Colonic mucosa (tissue), 4 donors: ENCODE measurements at regions not wholly inside any gene's neighbourhood (a gene's known extent, or its start where the extent isn't known, plus 50 kb on each side); places are given as distances from the start of the nearest gene placed in this dataset.
A peak's percentile ranks its signal among the peaks of the same experiment; 100 is the strongest.

Source experiments
- DNase-seq: peaks from one replicate; pipeline ENCODE4 v3.0.0-alpha.2; 2020
- H3K27ac ChIP-seq: fragments of 200-600 bp; one replicate; pipeline ENCODE4 v1.8.0; 2021
- H3K27me3 ChIP-seq: fragments of 200-600 bp; one replicate; pipeline ENCODE4 v1.8.0; 2021
- H3K36me3 ChIP-seq: fragments of 200-600 bp; one replicate; pipeline ENCODE4 v1.8.0; 2021
- H3K4me1 ChIP-seq: fragments of 200-600 bp; one replicate; pipeline ENCODE4 v1.8.0; 2021; ENCODE audit warnings: mild to moderate bottlenecking
- H3K4me3 ChIP-seq: fragments of 200-600 bp; one replicate; pipeline ENCODE4 v1.8.0; 2021
- H3K9ac ChIP-seq, 2 donors: one replicate each; pipeline ENCODE4 v1.7.0; 2013; ENCODE audit warnings: control low read depth in 2 of 2, low read depth in 2 of 2, low read length in 2 of 2
- H3K9me3 ChIP-seq: fragments of 200-600 bp; one replicate; pipeline ENCODE4 v1.8.0; 2021
- intact Hi-C: fragments of 100-400 bp; cut with DNase I; formaldehyde crosslinking; loops from one replicate; pipeline ENCODE4 v1.14.1; 2022
- TF ChIP-seq, protein P1 (sequence below): fragments of 200-600 bp; IDR thresholded peaks from one replicate; pipeline ENCODE4 v1.8.0; 2022; ENCODE audit warnings: antibody characterized with exemption, mild to moderate bottlenecking
- donor health status: healthy.
- donor health status: DM: no; HTN: no; CAD: no.
- donor health status: DM: no; HTN: no; CAD: no.

DNA sequence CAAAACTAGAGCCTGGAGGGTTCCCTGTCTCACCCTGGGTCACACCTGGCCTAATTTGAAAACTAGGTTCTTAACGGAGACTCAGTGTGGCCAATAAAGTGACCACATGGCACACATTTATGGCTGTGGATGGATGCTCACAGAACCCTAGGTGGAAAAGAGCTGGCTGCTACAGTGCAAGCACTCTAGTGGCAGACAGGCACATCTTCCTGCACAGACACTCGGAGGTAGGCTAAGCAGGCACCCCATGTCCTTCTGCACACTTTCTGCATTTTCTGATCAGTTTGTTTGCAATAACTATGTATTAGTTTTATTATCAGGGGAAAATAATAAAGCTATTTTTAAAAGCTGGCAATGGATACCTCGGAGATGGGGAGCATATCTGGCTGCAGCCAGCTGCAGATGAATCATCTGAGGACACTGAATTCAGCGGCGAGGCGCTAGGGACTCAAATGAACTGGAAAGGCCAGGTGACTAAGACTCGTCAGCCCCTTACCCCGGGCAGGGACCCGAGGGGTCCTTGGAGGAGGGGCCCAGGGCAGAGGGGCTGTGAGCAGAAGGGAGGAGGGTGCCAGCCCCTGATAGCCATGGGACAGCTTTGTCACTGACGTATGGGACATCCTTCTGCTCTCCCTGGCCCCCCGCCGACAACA is 96.2 kb downstream of the OLFM1 start:
- no peak for DNase-seq
- Histone ChIP-seq H3K4me1 (no peaks in the 10 kb centered on the region), H3K9me3 (no peaks in the 10 kb centered on the region), H3K36me3 (no peaks in the 10 kb centered on the region), H3K9ac (no peak overlapping the region), H3K4me3 (no peak overlapping the region), H3K27ac (no peak overlapping the region), H3K27me3 (no peaks in the 10 kb centered on the region)
- intact Hi-C loops, result no loop called here
- TF ChIP-seq, protein P1, sequence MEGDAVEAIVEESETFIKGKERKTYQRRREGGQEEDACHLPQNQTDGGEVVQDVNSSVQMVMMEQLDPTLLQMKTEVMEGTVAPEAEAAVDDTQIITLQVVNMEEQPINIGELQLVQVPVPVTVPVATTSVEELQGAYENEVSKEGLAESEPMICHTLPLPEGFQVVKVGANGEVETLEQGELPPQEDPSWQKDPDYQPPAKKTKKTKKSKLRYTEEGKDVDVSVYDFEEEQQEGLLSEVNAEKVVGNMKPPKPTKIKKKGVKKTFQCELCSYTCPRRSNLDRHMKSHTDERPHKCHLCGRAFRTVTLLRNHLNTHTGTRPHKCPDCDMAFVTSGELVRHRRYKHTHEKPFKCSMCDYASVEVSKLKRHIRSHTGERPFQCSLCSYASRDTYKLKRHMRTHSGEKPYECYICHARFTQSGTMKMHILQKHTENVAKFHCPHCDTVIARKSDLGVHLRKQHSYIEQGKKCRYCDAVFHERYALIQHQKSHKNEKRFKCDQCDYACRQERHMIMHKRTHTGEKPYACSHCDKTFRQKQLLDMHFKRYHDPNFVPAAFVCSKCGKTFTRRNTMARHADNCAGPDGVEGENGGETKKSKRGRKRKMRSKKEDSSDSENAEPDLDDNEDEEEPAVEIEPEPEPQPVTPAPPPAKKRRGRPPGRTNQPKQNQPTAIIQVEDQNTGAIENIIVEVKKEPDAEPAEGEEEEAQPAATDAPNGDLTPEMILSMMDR, result no peak

DNA sequence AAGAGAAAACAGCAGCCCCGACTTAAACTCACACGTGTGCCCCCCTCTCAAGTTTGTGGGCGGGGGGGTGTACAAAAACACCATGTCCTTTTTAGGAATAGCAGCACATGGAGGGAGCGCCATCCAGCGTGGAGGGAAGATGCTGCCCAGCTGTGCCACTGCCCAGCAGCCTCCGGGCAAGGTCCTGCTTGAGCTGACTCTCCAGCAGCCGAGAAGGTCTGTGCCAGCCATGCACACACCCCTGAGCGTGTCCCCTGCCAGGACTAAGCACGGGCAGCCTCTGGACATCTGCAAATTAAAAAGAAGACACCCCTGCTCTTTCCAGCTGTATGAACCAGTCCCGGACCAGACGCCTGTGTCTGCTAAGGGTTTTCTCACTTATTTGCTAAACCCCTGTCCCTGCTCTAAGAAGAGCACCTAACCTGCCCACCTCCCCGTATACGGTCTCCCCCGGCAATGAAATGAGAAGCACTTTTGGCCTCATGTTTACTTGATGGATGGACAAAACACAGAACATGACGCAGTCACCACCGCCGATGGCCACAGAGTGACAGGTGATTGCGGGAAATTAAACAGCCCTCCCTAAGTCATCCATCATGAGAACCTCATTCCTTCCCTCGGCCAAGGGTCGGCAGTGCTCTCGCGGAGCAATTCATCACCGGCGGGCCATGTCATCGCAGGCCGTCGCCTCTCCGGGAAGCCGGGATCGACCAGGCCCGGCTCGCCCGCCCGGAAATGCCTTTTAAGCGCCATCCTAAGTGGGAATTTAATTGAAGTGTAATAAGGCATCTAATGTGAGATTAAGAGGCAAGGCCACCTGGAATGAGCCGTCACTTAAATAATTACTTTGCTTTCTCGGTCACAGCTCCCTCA is 96.9 kb downstream of the OLFM1 start:
- intact Hi-C loops, result no loop called here
- H3K27ac ChIP-seq, result no peak overlapping the region
- no peak overlapping the region for H3K9ac ChIP-seq
- no peaks in the 10 kb centered on the region for H3K27me3 ChIP-seq
- H3K36me3 ChIP-seq, result no peaks in the 10 kb centered on the region
- no peaks in the 10 kb centered on the region for H3K9me3 ChIP-seq
- no peaks in the 10 kb centered on the region for H3K4me1 ChIP-seq
- no peak overlapping the region for H3K4me3 ChIP-seq
- no peak for DNase-seq
- TF ChIP-seq, protein P1, result no peak

DNA sequence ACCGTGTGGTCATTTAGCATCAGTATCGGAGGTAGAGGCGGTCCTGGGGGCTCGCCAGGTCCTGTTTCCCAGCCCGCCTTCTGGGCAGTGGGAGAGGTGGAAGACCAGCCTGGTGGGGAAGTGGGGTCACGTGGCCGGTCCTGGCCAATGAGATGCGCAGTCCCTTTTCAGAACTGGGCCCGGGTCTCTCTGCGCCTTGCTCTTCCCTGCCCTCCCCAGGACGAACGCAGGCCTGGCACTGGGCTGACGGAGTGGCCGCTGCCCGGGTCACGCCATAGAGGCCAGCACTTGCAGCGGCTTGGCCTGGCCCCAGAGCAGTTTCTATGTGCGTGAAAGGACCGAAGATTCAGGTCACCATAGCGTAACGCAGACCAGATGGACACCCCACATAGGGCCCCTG is 97.6 kb downstream of the OLFM1 start:
- no peaks in the 10 kb centered on the region for H3K9me3 ChIP-seq
- no peak for DNase-seq
- no peaks in the 10 kb centered on the region for H3K4me1 ChIP-seq
- H3K27me3 ChIP-seq, result no peaks in the 10 kb centered on the region
- no peak overlapping the region for H3K4me3 ChIP-seq
- TF ChIP-seq, protein P1, result no peak
- H3K9ac ChIP-seq, result no peak overlapping the region
- no peak overlapping the region for H3K27ac ChIP-seq
- intact Hi-C loops, result no loop called here
- H3K36me3 ChIP-seq, result no peaks in the 10 kb centered on the region

DNA sequence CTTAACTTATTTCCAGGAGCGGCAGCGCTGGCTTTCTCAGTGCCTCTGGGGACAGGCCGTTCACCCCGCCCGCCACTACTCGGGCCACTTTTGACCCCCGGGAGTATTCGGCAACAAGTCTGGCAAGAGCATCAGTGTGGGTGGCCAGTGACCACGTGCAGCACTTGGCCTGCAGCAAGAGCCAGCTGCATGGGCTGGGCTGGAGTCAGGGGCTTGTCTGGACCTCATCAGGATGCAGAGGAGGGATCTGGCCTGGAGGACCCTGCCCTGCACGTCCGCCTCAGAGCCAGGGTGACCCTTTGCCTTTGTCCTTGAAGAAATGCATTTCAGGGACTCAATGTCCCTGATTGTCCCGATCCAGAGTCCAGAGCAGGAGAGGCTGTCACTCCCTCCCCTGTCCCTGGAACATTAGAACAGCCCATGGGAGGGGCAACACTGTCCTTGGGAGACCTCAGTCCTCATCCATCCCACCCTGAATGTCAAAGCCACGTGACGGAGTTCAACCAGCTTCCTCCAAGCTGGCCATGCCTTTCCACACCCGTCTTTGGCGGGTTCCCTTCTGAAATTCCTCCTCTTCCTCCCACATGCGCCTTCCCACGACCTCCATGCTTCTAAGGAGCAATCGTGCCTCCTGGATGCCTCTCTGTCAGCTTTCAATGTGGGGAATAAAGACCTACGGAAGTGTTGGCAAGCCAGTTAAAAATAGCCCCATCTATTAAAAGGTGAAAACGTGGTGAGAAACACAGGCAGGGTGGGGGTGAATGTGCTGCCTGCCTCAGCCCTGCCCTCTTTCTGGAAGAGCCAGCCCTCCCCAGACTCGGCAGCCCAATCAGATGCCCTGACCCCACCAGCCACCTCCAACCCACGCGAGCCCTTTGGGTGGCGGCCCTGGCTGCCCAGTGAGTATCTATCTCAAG is 99.0 kb downstream of the OLFM1 start:
- peak; percentile 21 for DNase-seq
- intact Hi-C loops, result no loop called here
- TF ChIP-seq, protein P1, result no peak

DNA sequence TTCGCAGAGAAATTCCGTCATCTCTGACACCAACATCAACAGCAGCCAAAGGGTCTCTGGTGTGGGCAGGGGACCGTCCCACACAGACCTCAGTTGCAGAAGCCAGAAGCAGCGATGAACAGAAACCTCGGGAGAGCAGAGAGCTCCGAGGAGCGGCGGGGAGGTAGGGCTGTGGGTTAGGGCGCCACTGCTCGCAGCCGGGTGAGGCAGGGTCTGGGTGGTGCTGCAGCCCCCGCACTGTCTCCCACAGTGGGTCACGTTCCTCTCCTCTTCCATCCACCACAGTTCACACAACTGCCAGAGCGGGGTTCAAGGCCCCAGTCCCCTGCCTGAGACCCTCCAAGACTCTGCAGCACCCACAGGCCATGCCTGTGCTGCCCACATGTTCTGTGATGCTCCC is 99.9 kb downstream of the OLFM1 start:
- TF ChIP-seq, protein P1, result no peak
- Histone ChIP-seq H3K9me3 (no peaks in the 10 kb centered on the region), H3K9ac (no peak overlapping the region), H3K27ac (no peak overlapping the region), H3K36me3 (no peaks in the 10 kb centered on the region), H3K27me3 (no peaks in the 10 kb centered on the region), H3K4me3 (no peak overlapping the region), H3K4me1 (no peaks in the 10 kb centered on the region)
- DNase-seq, result no peak
- intact Hi-C loops, result no loop called here

More for the DNA sequence above, 99.0 kb downstream of the OLFM1 start:
- H3K27me3 ChIP-seq, result no peaks in the 10 kb centered on the region
- no peak overlapping the region for H3K27ac ChIP-seq
- no peaks in the 10 kb centered on the region for H3K4me1 ChIP-seq
- H3K4me3 ChIP-seq, result no peak overlapping the region
- H3K9ac ChIP-seq, result no peak overlapping the region
- H3K9me3 ChIP-seq, result no peaks in the 10 kb centered on the region
- no peaks in the 10 kb centered on the region for H3K36me3 ChIP-seq
